ENCODE measurements at regions not wholly inside any gene's neighbourhood (a gene's known extent, or its start where the extent isn't known, plus 50 kb on each side); places are given as distances from the start of the nearest gene placed in this dataset.

- Histone ChIP-seq H3K9me3 (ENCODE audit: control insufficient read depth in 4 of 4, low read length in 3 of 4) (no peaks in the 10 kb centered on the region), H3K27me3 (ENCODE audit: control insufficient read depth in 4 of 4, insufficient read depth in 4 of 4, low read length in 3 of 4) (no peaks in the 10 kb centered on the region), H3K4me1 (ENCODE audit: control insufficient read depth in 4 of 4, insufficient read depth in 4 of 4, low read length in 3 of 4) (no peaks in the 10 kb centered on the region), H3K4me3 (ENCODE audit: low read depth in 1 of 3, low read length in 3 of 3) (no peak overlapping the region), H3K36me3 (ENCODE audit: control insufficient read depth in 4 of 4, insufficient read depth in 3 of 4, low read depth in 1 of 4, low read length in 3 of 4) (no peaks in the 10 kb centered on the region), H3K9ac (ENCODE audit: low read depth in 1 of 2, low read length in 2 of 2) (no peak overlapping the region), H3K27ac (ENCODE audit: low read depth in 1 of 2, low read length in 2 of 2) (no peak overlapping the region)
- WGBS = 69% methylated on average over 5 of the region's 5 CpGs
- DNase-seq (ENCODE audit: low spot score) = no peak
- TF ChIP-seq MAX (IDR thresholded peaks at IDR 0.05) = no peak
- TF ChIP-seq HNF4G (IDR thresholded peaks at IDR 0.05) = no peak
- TF ChIP-seq EGR1 (IDR thresholded peaks at IDR 0.05; ENCODE audit: low read depth in 2 of 2) = no peak
- no peak for TF ChIP-seq ZBTB33 (IDR thresholded peaks at IDR 0.05)
- no peak for TF ChIP-seq HNF4A (conservative IDR thresholded peaks at IDR 0.05)
- no peak for TF ChIP-seq GABPA (IDR thresholded peaks at IDR 0.05 in 1 of 2, conservative IDR thresholded peaks at IDR 0.05 in 1 of 2)
- TF ChIP-seq SP1 (IDR thresholded peaks at IDR 0.05) = no peak
- no peak for TF ChIP-seq RXRA (IDR thresholded peaks at IDR 0.05)
- TF ChIP-seq FOXA2 (IDR thresholded peaks at IDR 0.05) = no peak
- no peak for TF ChIP-seq JUND (IDR thresholded peaks at IDR 0.05)
- TF ChIP-seq CTCF (IDR thresholded peaks at IDR 0.05; ENCODE audit: low read depth, low read length, missing input control) = no peak
- TF ChIP-seq FOXA1 (IDR thresholded peaks at IDR 0.05) = no peak
- no peak for TF ChIP-seq RAD21 (IDR thresholded peaks at IDR 0.05)
- TF ChIP-seq ATF3 (IDR thresholded peaks at IDR 0.05) = no peak
- no peak for TF ChIP-seq REST (IDR thresholded peaks at IDR 0.05)
- no peak for TF ChIP-seq TAF1 (conservative IDR thresholded peaks at IDR 0.05)
- no peak for TF ChIP-seq YY1 (IDR thresholded peaks at IDR 0.05)
- no peak for TF ChIP-seq NR2F2 (IDR thresholded peaks at IDR 0.05)
Observed at GRCh38 chr1:94737124-94737998, 82.8 kb upstream of the SLC44A3 start.

All from liver (tissue), 8 donors.